Right lobe of liver (tissue), 4 donors: ENCODE measurements at regions not wholly inside any gene's neighbourhood (a gene's known extent, or its start where the extent isn't known, plus 50 kb on each side); places are given as distances from the start of the nearest gene placed in this dataset.

ENCODE experiments used
- POLR2A ChIP-seq: fragments of 450-650 bp; IDR thresholded peaks from one replicate; pipeline ENCODE4 v1.6.1; 2017; ENCODE audit warnings: antibody characterized with exemption, mild to moderate bottlenecking
- TF ChIP-seq, protein P1 (sequence below), 4 donors: fragments of 200-600 bp in 3 of 4; fragments of 450-650 bp in 1 of 4; IDR thresholded peaks; one replicate each; pipeline versions ENCODE4 v1.5.1 to v1.8.0; 2016 to 2022; ENCODE audit warnings: antibody characterized with exemption in 4 of 4, mild to moderate bottlenecking in 2 of 4
- donor health status: DM: no; HTN: no; CAD: no.
- donor health status: DM: no; HTN: no; CAD: no.
- donor health status: DM: no; HTN: yes; CAD: no.

DNA sequence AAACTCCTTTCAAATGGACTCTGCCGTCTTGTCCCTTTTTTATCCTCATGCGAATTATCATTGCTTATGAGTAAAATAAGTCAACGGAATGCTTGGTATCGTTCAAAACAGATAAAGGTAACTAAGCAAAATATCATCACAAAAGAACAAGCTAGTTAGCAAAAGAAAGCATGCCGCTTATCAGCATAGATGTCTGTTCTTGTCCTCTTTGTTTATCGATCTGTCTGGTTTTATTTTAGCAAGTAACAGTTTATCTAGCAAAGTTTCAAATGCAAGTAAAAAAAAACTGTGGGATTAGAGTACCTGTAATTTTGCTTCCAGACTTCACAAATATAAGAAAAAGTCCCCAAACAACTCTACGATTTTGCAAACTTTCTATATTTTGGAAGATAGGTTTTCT lies 561.5 kb downstream of the USP25 start:
- TF ChIP-seq, protein P1, sequence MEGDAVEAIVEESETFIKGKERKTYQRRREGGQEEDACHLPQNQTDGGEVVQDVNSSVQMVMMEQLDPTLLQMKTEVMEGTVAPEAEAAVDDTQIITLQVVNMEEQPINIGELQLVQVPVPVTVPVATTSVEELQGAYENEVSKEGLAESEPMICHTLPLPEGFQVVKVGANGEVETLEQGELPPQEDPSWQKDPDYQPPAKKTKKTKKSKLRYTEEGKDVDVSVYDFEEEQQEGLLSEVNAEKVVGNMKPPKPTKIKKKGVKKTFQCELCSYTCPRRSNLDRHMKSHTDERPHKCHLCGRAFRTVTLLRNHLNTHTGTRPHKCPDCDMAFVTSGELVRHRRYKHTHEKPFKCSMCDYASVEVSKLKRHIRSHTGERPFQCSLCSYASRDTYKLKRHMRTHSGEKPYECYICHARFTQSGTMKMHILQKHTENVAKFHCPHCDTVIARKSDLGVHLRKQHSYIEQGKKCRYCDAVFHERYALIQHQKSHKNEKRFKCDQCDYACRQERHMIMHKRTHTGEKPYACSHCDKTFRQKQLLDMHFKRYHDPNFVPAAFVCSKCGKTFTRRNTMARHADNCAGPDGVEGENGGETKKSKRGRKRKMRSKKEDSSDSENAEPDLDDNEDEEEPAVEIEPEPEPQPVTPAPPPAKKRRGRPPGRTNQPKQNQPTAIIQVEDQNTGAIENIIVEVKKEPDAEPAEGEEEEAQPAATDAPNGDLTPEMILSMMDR (IDR thresholded peaks at IDR 0.05), result no peak
- TF ChIP-seq POLR2A, result no peak
